NT2/D1 (cell line): ENCODE measurements at regions not wholly inside any gene's neighbourhood (a gene's known extent, or its start where the extent isn't known, plus 50 kb on each side); places are given as distances from the start of the nearest gene placed in this dataset.

Experiments
- SUZ12 ChIP-seq: IDR thresholded peaks from 2 replicates; pipeline ENCODE4 v1.6.1; 2011; ENCODE audit not compliant: insufficient read length, insufficient read depth; ENCODE audit errors: extremely low read depth
- YY1 ChIP-seq: IDR thresholded peaks from 2 replicates; pipeline ENCODE4 v1.6.1; 2011; ENCODE audit not compliant: insufficient read length, insufficient read depth
- ZNF274 ChIP-seq: IDR thresholded peaks from 2 replicates; pipeline ENCODE4 v1.6.1; 2011; ENCODE audit warnings: mild to moderate bottlenecking, low read depth, low read length

GRCh38 chr6:27556406-27556805, 83.5 kb upstream of the ZNF184 start:
- TF ChIP-seq ZNF274 (no peak), YY1 (no peak), SUZ12 (no peak)
